GM19025 (cell line): ENCODE measurements at regions not wholly inside any gene's neighbourhood (a gene's known extent, or its start where the extent isn't known, plus 50 kb on each side); places are given as distances from the start of the nearest gene placed in this dataset.

Experiments used
- ATAC-seq: cut with Tn5 transposase; IDR thresholded peaks from one replicate; pipeline ENCODE4 v1.9.1; 2021; ENCODE audit warnings: mild to moderate bottlenecking, low read depth, moderate library complexity; ENCODE audit not compliant: unreplicated experiment

GRCh38 chr16:51932317-51932716 lies 614.6 kb downstream of the TOX3 start:
- ATAC-seq: no peak

DNA sequence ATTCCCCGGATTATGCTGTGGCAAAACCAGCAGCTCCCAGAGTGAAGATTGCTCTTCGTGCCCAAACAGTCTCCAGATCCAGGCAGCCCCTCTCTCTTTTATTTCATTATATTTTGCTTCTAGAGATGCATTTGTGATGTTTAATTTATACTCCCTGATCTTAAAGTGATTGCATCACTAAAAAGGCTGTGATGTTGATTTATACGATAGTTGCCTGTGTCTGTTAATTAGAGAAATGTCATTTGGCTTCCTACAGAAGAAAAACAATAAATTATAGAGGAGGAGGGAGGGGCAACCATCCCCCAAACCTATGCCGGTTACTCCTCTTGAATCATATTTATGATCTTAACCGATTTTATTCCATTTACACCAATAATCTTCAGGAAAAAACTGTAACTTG lies 615.3 kb downstream of the TOX3 start:
- ATAC-seq: no peak

GRCh38 chr16:51924744-51925143 lies 622.2 kb downstream of the TOX3 start:
- ATAC-seq: no peak

- no peak for ATAC-seq
These were observed 624.5 kb downstream of the TOX3 start for GRCh38 chr16:51922476-51922875.

- no peak for ATAC-seq
These were observed 627.2 kb downstream of the TOX3 start for GRCh38 chr16:51919736-51920135.

- no peak for ATAC-seq
These were observed 630.1 kb downstream of the TOX3 start for GRCh38 chr16:51916814-51917213.

- ATAC-seq: no peak
These were observed 630.7 kb downstream of the TOX3 start for GRCh38 chr16:51916231-51916630.

GRCh38 chr16:51907680-51908079 lies 639.3 kb downstream of the TOX3 start:
- ATAC-seq: no peak

DNA sequence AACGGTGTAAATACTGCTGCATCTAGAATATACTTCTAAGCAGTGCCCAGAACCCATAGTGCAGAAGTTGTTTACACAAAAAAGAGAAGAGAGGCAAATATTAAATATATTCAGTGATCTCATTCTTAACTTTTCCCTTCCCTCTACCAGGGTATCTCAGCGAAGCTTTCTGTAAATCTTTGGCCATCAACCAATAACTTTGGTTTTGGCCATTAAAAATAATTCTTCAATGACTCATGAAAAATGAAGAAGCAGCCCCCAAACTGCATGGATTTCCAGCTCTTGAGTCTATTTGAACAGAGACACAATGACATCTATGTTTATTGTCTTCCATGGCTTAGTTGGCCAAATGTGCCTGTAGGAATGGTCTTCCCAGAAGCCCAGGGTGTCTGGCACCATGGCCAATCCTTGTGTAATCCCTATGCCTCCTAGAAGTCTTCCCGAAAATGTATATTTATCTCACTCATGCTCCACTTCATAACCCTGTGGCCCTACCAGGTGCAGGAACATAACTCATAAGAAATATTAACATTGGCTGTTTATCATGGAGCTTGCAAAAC lies 646.6 kb downstream of the TOX3 start:
- no peak for ATAC-seq

DNA sequence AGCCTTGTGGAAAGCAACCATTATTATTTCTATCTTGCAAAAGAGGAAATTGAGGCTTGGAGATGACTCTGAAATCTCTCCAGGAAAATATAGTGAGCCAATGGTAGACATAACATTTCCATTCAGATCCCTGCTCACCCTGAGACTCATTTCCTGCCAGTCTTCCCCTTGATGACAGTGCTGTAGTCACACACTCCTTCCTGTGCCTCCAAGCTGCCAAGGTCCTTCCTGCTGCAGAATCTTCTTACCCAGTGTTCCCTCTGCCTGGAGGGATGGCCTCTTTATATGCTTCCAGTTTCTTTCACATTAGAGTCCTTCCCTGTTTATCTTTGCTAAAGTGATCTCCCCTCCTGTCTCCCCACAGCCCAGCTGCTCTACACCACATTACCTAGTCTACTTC lies 648.1 kb downstream of the TOX3 start:
- ATAC-seq: no peak

DNA sequence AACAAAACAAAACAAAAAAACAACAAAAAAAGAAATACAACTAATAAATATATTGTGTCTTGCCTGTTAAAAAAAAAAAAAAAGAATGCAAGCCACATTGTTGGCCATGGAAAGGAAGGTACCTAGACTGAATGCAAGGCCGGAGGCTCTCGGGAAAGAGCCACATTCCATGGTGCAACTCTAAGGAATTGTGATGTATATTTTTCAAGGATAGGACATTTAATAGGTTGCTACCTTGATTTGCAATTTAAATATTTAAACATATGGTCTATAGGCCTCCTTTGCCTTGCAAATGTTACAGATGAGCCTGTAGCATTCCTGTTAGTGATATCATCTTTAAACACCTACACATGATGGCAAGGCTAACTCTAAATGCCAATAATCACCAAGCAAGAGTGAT lies 650.9 kb downstream of the TOX3 start:
- ATAC-seq: no peak

DNA sequence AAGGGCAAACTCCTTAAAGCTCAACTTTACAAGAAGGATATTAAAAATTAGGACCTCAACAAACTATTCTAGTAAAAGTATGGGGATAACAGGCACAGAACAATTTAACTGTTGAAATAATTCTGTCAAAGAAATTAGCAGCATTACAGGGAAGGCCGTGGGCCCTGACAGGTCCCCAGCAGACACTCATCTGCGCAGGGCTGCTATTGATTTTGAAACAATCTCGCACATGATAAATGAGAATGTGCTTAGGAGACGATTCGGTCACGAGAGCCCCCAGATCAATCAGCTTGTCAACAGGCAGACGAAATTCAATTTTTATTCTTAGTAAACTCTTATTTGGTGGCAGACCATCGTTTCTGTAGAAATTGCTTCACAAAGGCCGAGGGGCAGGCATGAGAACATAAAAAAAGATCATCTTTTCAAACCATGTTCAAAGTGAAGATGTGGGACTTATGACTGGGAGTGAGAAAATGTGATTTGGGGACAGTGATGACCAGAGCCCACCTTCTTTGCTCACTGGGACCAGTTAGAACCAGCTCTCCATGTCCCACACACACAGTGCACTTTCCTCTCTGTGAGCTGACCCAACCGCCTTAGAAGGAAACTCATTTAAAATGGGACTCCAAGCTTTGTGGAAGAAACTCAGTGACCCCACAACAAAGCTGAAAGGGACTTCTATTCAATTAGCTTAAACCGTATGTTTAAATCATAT lies 654.5 kb downstream of the TOX3 start:
- ATAC-seq: no peak

- ATAC-seq: no peak
These were observed 658.4 kb downstream of the TOX3 start for GRCh38 chr16:51888534-51888933.

DNA sequence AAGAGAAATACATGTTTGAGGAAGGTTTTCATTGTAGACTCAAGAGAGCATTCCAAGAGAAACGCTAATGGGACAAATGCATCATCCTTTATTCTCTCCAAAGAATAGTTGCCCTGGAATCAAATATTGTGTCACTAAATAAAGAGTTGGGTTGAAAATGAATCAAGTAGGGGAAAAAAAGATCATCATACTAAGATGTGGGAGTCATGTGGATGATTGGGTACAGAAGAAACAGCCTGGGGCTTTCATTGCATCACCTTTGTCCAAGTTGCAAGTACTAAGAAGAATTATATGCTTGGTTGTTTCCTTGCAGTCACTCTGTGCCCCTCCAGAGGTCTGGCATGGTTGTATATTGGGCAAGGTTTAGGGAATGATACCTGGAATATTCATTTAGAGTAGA lies 658.9 kb downstream of the TOX3 start:
- ATAC-seq: no peak

DNA sequence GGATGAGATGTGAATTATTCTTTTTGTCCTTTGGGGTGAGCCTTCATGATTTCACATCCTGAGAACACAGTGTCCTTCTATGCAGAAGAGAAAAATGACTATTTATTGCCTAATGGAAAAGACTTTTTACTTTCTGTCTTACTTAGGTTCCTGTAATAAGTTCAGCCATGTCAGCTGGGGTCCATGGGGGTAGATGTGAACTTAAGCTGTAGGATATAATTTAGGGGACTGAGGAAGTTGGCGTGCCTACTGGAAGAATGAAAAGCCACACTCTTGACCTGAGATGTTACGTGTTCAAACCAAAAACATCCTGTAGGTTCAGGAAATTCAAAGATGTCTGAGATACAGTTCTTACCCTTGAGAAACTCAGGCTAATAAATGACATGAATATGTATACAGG lies 660.5 kb downstream of the TOX3 start:
- no peak for ATAC-seq

DNA sequence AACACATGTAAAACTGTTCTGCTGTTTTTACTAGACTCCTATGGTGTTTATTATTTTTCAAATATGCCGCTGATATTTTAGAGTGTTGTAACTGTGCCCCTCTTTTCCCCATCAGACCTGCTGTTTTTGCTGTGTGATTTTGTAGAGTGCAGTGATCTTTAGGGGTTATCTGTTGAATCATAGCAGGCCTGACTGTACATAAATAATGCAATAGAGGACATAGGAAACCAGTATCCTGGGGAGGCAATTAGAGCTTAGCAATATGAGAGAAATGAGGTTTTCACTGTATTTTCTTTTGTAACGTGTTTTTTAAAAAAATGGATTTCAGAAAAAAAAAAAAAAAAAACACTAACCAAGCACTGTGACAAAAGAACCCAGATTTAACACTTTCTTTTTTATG lies 662.2 kb downstream of the TOX3 start:
- no peak for ATAC-seq

GRCh38 chr16:51881731-51882130 lies 665.2 kb downstream of the TOX3 start:
- no peak for ATAC-seq

GRCh38 chr16:51880776-51881175 lies 666.2 kb downstream of the TOX3 start:
- ATAC-seq: no peak

- no peak for ATAC-seq
These were observed 669.3 kb downstream of the TOX3 start for GRCh38 chr16:51877686-51878085.

- ATAC-seq: no peak
These were observed 670.0 kb downstream of the TOX3 start for GRCh38 chr16:51876934-51877333.

DNA sequence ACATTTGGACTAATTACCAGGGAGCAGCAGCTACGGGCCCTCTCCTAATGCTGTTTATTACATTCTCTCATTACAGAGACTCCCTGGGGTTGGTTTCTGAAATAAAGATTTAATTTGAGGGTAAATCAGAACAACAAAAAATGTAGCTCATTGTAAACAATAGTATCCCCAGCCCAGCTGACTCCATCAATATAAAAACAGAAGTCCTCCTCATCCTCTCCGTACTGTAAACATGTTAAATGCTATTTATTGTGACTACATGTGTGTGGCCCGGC lies 670.4 kb downstream of the TOX3 start:
- no peak for ATAC-seq

- ATAC-seq: no peak
These were observed 670.9 kb downstream of the TOX3 start for GRCh38 chr16:51875834-51876600.
